ENCODE measurements at regions not wholly inside any gene's neighbourhood (a gene's known extent, or its start where the extent isn't known, plus 50 kb on each side); places are given as distances from the start of the nearest gene placed in this dataset.

DNA sequence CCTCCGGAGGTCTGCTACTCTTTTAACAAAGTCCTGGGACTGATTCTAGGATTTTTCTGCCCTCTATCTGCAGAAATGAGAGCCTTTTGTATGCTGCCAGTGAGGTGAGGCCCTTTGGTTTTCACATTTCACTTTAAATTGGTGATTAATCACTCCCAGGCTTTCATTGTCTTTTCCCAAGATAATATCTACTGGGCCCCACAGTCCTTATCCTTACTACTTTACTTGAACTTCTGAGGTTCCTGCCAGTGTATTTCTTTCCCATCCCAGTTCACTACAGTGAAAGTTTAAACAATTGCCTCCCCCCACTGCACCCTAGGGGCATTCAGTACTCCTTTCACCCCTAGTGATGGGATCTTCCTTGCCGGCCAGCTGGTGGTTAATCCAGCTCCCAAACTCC lies 127.4 kb upstream of the INHBA start:
- TF ChIP-seq NR2F2 (IDR thresholded peaks at IDR 0.05) (no peak), RAD21 (IDR thresholded peaks at IDR 0.05) (no peak), RXRA (IDR thresholded peaks at IDR 0.05) (no peak), JUND (IDR thresholded peaks at IDR 0.05) (no peak), HNF4A (conservative IDR thresholded peaks at IDR 0.05) (no peak), SP1 (IDR thresholded peaks at IDR 0.05) (no peak), YY1 (IDR thresholded peaks at IDR 0.05) (no peak), GABPA (IDR thresholded peaks at IDR 0.05 in 1 of 2, conservative IDR thresholded peaks at IDR 0.05 in 1 of 2) (no peak), HNF4G (IDR thresholded peaks at IDR 0.05) (no peak), TAF1 (conservative IDR thresholded peaks at IDR 0.05) (no peak), FOXA2 (IDR thresholded peaks at IDR 0.05) (no peak)
- TF ChIP-seq, protein P1, sequence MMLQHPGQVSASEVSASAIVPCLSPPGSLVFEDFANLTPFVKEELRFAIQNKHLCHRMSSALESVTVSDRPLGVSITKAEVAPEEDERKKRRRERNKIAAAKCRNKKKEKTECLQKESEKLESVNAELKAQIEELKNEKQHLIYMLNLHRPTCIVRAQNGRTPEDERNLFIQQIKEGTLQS (IDR thresholded peaks at IDR 0.05): no peak
- TF ChIP-seq, protein P2, sequence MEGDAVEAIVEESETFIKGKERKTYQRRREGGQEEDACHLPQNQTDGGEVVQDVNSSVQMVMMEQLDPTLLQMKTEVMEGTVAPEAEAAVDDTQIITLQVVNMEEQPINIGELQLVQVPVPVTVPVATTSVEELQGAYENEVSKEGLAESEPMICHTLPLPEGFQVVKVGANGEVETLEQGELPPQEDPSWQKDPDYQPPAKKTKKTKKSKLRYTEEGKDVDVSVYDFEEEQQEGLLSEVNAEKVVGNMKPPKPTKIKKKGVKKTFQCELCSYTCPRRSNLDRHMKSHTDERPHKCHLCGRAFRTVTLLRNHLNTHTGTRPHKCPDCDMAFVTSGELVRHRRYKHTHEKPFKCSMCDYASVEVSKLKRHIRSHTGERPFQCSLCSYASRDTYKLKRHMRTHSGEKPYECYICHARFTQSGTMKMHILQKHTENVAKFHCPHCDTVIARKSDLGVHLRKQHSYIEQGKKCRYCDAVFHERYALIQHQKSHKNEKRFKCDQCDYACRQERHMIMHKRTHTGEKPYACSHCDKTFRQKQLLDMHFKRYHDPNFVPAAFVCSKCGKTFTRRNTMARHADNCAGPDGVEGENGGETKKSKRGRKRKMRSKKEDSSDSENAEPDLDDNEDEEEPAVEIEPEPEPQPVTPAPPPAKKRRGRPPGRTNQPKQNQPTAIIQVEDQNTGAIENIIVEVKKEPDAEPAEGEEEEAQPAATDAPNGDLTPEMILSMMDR (IDR thresholded peaks at IDR 0.05; ENCODE audit: low read depth, low read length, missing input control): no peak
- TF ChIP-seq, protein P3, sequence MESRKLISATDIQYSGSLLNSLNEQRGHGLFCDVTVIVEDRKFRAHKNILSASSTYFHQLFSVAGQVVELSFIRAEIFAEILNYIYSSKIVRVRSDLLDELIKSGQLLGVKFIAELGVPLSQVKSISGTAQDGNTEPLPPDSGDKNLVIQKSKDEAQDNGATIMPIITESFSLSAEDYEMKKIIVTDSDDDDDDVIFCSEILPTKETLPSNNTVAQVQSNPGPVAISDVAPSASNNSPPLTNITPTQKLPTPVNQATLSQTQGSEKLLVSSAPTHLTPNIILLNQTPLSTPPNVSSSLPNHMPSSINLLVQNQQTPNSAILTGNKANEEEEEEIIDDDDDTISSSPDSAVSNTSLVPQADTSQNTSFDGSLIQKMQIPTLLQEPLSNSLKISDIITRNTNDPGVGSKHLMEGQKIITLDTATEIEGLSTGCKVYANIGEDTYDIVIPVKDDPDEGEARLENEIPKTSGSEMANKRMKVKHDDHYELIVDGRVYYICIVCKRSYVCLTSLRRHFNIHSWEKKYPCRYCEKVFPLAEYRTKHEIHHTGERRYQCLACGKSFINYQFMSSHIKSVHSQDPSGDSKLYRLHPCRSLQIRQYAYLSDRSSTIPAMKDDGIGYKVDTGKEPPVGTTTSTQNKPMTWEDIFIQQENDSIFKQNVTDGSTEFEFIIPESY (IDR thresholded peaks at IDR 0.05): no peak
- H3K27me3 ChIP-seq (ENCODE audit: control insufficient read depth in 4 of 4, insufficient read depth in 4 of 4, low read length in 3 of 4): no peaks in the 10 kb centered on the region
- no peak overlapping the region for H3K9ac ChIP-seq (ENCODE audit: low read depth in 1 of 2, low read length in 2 of 2)
- no peak for DNase-seq (ENCODE audit: low spot score)
- 67% methylated on average over 2 of the region's 2 CpGs for WGBS
- no peaks in the 10 kb centered on the region for H3K36me3 ChIP-seq (ENCODE audit: control insufficient read depth in 4 of 4, insufficient read depth in 3 of 4, low read depth in 1 of 4, low read length in 3 of 4)
- H3K27ac ChIP-seq (ENCODE audit: low read depth in 1 of 2, low read length in 2 of 2): no peak overlapping the region
- no peaks in the 10 kb centered on the region for H3K4me1 ChIP-seq (ENCODE audit: control insufficient read depth in 4 of 4, insufficient read depth in 4 of 4, low read length in 3 of 4)
- H3K9me3 ChIP-seq (ENCODE audit: control insufficient read depth in 4 of 4, low read length in 3 of 4): peaks cover 1 to 7% (median 2%) of the 10 kb centered on the region in 4 donors
- H3K4me3 ChIP-seq (ENCODE audit: low read depth in 1 of 3, low read length in 3 of 3): no peak overlapping the region

DNA sequence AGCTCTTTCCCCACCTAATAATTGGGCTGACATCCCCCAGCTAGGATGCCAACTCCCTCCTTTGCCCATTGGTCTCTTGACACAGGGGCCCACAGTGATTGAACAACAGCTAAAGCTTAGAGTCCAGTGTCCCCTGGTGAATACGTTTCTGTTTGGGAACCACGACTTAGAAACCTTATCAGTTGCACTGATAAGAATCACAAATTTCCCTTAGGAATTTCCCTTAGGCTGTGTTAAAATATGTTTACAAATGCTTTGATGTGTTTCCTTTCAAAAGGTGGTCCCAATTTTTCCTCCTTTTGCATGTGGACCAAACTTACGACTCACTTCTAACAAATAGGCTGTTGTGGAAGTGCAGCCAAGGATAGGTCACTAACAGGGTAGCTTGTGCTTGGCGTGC lies 126.0 kb upstream of the INHBA start:
- Histone ChIP-seq H3K27me3 (ENCODE audit: control insufficient read depth in 4 of 4, insufficient read depth in 4 of 4, low read length in 3 of 4) (no peaks in the 10 kb centered on the region), H3K4me3 (ENCODE audit: low read depth in 1 of 3, low read length in 3 of 3) (no peak overlapping the region), H3K4me1 (ENCODE audit: control insufficient read depth in 4 of 4, insufficient read depth in 4 of 4, low read length in 3 of 4) (no peaks in the 10 kb centered on the region), H3K36me3 (ENCODE audit: control insufficient read depth in 4 of 4, insufficient read depth in 3 of 4, low read depth in 1 of 4, low read length in 3 of 4) (no peaks in the 10 kb centered on the region), H3K9me3 (ENCODE audit: control insufficient read depth in 4 of 4, low read length in 3 of 4) (peaks cover 1 to 7% (median 2%) of the 10 kb centered on the region in 4 donors), H3K27ac (ENCODE audit: low read depth in 1 of 2, low read length in 2 of 2) (no peak overlapping the region), H3K9ac (ENCODE audit: low read depth in 1 of 2, low read length in 2 of 2) (no peak overlapping the region)
- TF ChIP-seq YY1 (IDR thresholded peaks at IDR 0.05) (no peak), FOXA2 (IDR thresholded peaks at IDR 0.05) (no peak), HNF4G (IDR thresholded peaks at IDR 0.05) (no peak), JUND (IDR thresholded peaks at IDR 0.05) (no peak), RXRA (IDR thresholded peaks at IDR 0.05) (no peak), FOXA1 (IDR thresholded peaks at IDR 0.05) (no peak), GABPA (IDR thresholded peaks at IDR 0.05 in 1 of 2, conservative IDR thresholded peaks at IDR 0.05 in 1 of 2) (no peak), TAF1 (conservative IDR thresholded peaks at IDR 0.05) (no peak)
- TF ChIP-seq, protein P4, sequence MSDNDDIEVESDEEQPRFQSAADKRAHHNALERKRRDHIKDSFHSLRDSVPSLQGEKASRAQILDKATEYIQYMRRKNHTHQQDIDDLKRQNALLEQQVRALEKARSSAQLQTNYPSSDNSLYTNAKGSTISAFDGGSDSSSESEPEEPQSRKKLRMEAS (IDR thresholded peaks at IDR 0.05): no peak
- TF ChIP-seq, protein P2 (IDR thresholded peaks at IDR 0.05; ENCODE audit: low read depth, low read length, missing input control): no peak
- DNase-seq (ENCODE audit: low spot score): no peak
- WGBS: 58% methylated on average over 4 of the region's 4 CpGs
